ENCODE measurements at regions not wholly inside any gene's neighbourhood (a gene's known extent, or its start where the extent isn't known, plus 50 kb on each side); places are given as distances from the start of the nearest gene placed in this dataset.
"Not testable (repeated sequence)": the region's sequence is repeated elsewhere in the genome, so short reads cannot be mapped to it uniquely, and the experiment has no call there.

GRCh38 chr2:129490641-129491040, 488.8 kb upstream of the RAB6C start:
- Mint-ChIP-seq H3K4me3 (no peak overlapping the region), H3K4me1 (ENCODE audit: low read depth) (no peaks in the 10 kb centered on the region), H3K27me3 (ENCODE audit: low read depth) (no peaks in the 10 kb centered on the region), H3K36me3 (ENCODE audit: insufficient read depth) (no peaks in the 10 kb centered on the region), H3K9me3 (no peaks in the 10 kb centered on the region)
- no peak for DNase-seq
- no peak for ATAC-seq

DNA sequence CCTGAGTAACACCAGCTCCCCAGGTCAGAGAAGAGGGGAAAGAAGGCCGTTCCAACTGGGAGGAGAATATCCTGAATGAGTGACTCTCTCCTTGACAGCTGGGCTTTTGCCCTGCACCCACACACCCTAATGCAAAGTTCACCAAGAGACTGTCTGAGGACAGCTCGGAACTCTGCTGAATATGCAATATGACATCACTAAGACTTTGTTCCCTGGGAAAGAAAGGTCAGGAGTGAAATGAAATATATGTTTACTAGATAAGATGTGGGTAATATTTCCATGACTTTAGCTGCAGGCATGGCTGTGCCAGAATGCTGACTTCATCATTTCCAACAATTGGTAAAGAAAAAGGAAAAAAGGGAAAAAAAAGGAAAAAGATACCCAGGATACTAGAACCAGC, 488.2 kb upstream of the RAB6C start:
- Mint-ChIP-seq H3K4me1 (ENCODE audit: low read depth) (no peaks in the 10 kb centered on the region), H3K36me3 (ENCODE audit: insufficient read depth) (no peaks in the 10 kb centered on the region), H3K9me3 (no peaks in the 10 kb centered on the region), H3K27me3 (ENCODE audit: low read depth) (no peaks in the 10 kb centered on the region), H3K4me3 (no peak overlapping the region)
- ATAC-seq (no peak), DNase-seq (no peak)

GRCh38 chr2:129492548-129492947, 486.9 kb upstream of the RAB6C start:
- no peaks in the 10 kb centered on the region for H3K36me3 Mint-ChIP-seq (ENCODE audit: insufficient read depth)
- no peaks in the 10 kb centered on the region for H3K9me3 Mint-ChIP-seq
- DNase-seq, result no peak
- H3K4me1 Mint-ChIP-seq (ENCODE audit: low read depth), result no peaks in the 10 kb centered on the region
- no peak for ATAC-seq
- H3K27me3 Mint-ChIP-seq (ENCODE audit: low read depth), result no peaks in the 10 kb centered on the region
- H3K4me3 Mint-ChIP-seq, result no peak overlapping the region

DNA sequence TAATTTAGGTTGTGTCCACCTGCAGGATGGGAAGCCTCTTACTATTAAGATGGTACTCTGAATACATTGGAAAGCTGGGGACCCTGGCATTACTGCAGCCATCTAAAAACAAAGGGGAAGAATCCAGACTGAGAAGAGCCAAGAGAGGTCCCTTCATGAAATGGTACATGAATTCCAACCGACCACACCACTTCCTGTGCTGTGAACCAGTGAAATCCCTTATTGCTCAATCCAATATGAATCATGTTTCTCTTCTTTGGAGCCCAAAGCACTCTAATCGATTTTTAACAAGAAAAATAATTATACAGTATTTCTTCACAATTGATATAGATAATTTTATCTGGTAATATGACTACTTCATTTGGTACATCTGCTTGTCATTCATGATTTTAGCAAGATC, 479.7 kb upstream of the RAB6C start:
- no peaks in the 10 kb centered on the region for H3K36me3 Mint-ChIP-seq (ENCODE audit: insufficient read depth)
- H3K4me3 Mint-ChIP-seq, result no peak overlapping the region
- H3K27me3 Mint-ChIP-seq (ENCODE audit: low read depth), result no peaks in the 10 kb centered on the region
- no peak for DNase-seq
- no peaks in the 10 kb centered on the region for H3K4me1 Mint-ChIP-seq (ENCODE audit: low read depth)
- ATAC-seq, result no peak
- peaks cover 4% of the 10 kb centered on the region for H3K9me3 Mint-ChIP-seq

- Mint-ChIP-seq H3K27me3 (ENCODE audit: low read depth) (no peaks in the 10 kb centered on the region), H3K4me1 (ENCODE audit: low read depth) (no peaks in the 10 kb centered on the region), H3K9me3 (peaks cover 4% of the 10 kb centered on the region), H3K4me3 (no peak overlapping the region), H3K36me3 (ENCODE audit: insufficient read depth) (no peaks in the 10 kb centered on the region)
- DNase-seq (no peak), ATAC-seq (no peak)
Observed at GRCh38 chr2:129502781-129503180, 476.7 kb upstream of the RAB6C start.

GRCh38 chr2:129504646-129505045, 474.8 kb upstream of the RAB6C start:
- no peaks in the 10 kb centered on the region for H3K27me3 Mint-ChIP-seq (ENCODE audit: low read depth)
- H3K9me3 Mint-ChIP-seq, result peaks cover 7% of the 10 kb centered on the region
- DNase-seq, result no peak
- no peaks in the 10 kb centered on the region for H3K4me1 Mint-ChIP-seq (ENCODE audit: low read depth)
- no peak for ATAC-seq
- H3K4me3 Mint-ChIP-seq, result no peak overlapping the region
- H3K36me3 Mint-ChIP-seq (ENCODE audit: insufficient read depth), result no peaks in the 10 kb centered on the region

DNA sequence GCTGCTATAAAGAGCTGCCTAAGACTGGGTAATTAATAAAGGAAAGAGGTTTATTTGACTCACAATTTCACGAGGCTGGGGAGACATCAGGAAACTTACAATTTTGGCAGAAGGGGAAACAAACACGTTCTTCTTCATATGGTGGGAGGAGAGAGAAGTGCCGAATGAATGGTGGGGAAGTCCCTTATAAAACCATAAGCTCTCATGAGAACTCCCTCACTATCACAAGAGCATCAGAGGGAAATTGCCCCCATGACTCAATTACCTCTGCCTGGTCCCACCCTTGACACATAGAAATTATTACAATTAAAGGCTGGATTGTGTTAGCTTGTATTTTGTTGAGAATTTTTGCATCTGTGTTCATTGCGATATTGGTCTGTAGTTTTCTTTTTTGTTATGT, 460.5 kb upstream of the RAB6C start:
- Mint-ChIP-seq H3K9me3 (peaks cover 9% of the 10 kb centered on the region), H3K4me3 (no peak overlapping the region), H3K4me1 (ENCODE audit: low read depth) (no peaks in the 10 kb centered on the region), H3K36me3 (ENCODE audit: insufficient read depth) (no peaks in the 10 kb centered on the region), H3K27me3 (ENCODE audit: low read depth) (no peaks in the 10 kb centered on the region)
- no peak for DNase-seq
- ATAC-seq, result no peak

DNA sequence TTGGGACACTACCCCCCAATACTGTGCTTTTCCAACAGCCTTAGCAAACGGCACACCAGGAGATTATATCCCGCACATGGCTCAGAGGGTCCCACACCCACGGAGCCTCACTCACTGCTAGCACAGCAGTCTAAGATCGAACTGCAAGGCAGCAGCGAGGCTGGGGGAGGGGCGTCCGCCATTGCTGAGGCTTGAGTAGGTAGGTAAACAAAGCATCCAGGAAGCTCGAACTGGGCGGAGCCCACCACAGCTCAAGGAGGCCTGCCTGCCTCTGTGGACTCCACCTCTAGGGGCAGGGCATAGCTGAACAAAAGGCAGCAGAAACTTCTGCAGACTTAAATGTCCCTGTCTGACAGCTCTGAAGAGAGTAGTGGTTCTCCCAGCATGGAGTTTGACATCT, 447.3 kb upstream of the RAB6C start:
- H3K9me3 Mint-ChIP-seq; H3K4me1 Mint-ChIP-seq (ENCODE audit: low read depth); H3K4me3 Mint-ChIP-seq; H3K27me3 Mint-ChIP-seq (ENCODE audit: low read depth); DNase-seq; ATAC-seq; H3K36me3 Mint-ChIP-seq (ENCODE audit: insufficient read depth): not testable (repeated sequence)

DNA sequence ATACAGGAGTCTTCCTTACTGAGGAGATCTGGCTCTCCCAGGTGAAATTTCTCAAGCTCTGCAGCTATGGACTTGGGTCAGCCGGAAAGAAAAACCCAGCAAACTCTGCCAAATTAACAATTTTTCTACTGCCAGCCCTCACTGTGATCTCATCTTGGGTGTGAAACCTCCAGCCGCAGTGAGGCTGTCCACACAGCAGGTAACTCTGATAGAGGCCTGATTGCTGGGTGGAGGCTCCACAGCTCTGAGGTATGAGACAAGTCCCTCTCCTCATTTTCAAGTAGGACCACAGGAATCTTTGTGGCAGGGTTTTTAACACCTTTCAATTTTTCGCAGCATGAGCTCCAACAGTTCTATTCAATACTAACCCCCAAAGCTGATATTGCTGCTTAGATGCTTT, 430.6 kb upstream of the RAB6C start:
- no peaks in the 10 kb centered on the region for H3K36me3 Mint-ChIP-seq (ENCODE audit: insufficient read depth)
- no peak overlapping the region for H3K4me3 Mint-ChIP-seq
- H3K27me3 Mint-ChIP-seq (ENCODE audit: low read depth), result no peaks in the 10 kb centered on the region
- ATAC-seq (no peak), DNase-seq (no peak)
- no peaks in the 10 kb centered on the region for H3K4me1 Mint-ChIP-seq (ENCODE audit: low read depth)
- peaks cover 4% of the 10 kb centered on the region for H3K9me3 Mint-ChIP-seq

- H3K36me3 Mint-ChIP-seq (ENCODE audit: insufficient read depth), result no peaks in the 10 kb centered on the region
- peaks cover 4% of the 10 kb centered on the region for H3K9me3 Mint-ChIP-seq
- H3K4me1 Mint-ChIP-seq (ENCODE audit: low read depth), result no peaks in the 10 kb centered on the region
- no peaks in the 10 kb centered on the region for H3K27me3 Mint-ChIP-seq (ENCODE audit: low read depth)
- DNase-seq, result no peak
- no peak overlapping the region for H3K4me3 Mint-ChIP-seq
- ATAC-seq, result no peak
Observed at GRCh38 chr2:129550536-129550935, 428.9 kb upstream of the RAB6C start.

- Mint-ChIP-seq H3K27me3 (ENCODE audit: low read depth) (no peaks in the 10 kb centered on the region), H3K36me3 (ENCODE audit: insufficient read depth) (no peaks in the 10 kb centered on the region), H3K4me1 (ENCODE audit: low read depth) (no peaks in the 10 kb centered on the region), H3K9me3 (no peaks in the 10 kb centered on the region), H3K4me3 (no peak overlapping the region)
- DNase-seq, result no peak
- no peak for ATAC-seq
Observed at GRCh38 chr2:129554373-129554772, 425.1 kb upstream of the RAB6C start.

- Mint-ChIP-seq H3K4me3 (no peak overlapping the region), H3K4me1 (ENCODE audit: low read depth) (no peaks in the 10 kb centered on the region), H3K9me3 (no peaks in the 10 kb centered on the region), H3K36me3 (ENCODE audit: insufficient read depth) (no peaks in the 10 kb centered on the region), H3K27me3 (ENCODE audit: low read depth) (no peaks in the 10 kb centered on the region)
- ATAC-seq (no peak), DNase-seq (no peak)
Observed at GRCh38 chr2:129559101-129559500, 420.4 kb upstream of the RAB6C start.

- Mint-ChIP-seq H3K27me3 (ENCODE audit: low read depth) (no peaks in the 10 kb centered on the region), H3K4me3 (no peak overlapping the region), H3K4me1 (ENCODE audit: low read depth) (no peaks in the 10 kb centered on the region), H3K9me3 (peaks cover 14% of the 10 kb centered on the region), H3K36me3 (ENCODE audit: insufficient read depth) (no peaks in the 10 kb centered on the region)
- ATAC-seq (no peak), DNase-seq (no peak)
Observed at GRCh38 chr2:129565551-129566109, 413.8 kb upstream of the RAB6C start.

- not testable (repeated sequence) for H3K4me3 Mint-ChIP-seq; H3K36me3 Mint-ChIP-seq (ENCODE audit: insufficient read depth); DNase-seq; H3K4me1 Mint-ChIP-seq (ENCODE audit: low read depth); H3K27me3 Mint-ChIP-seq (ENCODE audit: low read depth); ATAC-seq
- H3K9me3 Mint-ChIP-seq, result peaks cover 32% of the 10 kb centered on the region
Observed at GRCh38 chr2:129570812-129571211, 408.7 kb upstream of the RAB6C start.

GRCh38 chr2:129575431-129575830, 404.0 kb upstream of the RAB6C start:
- H3K4me3 Mint-ChIP-seq, result no peak overlapping the region
- peaks cover 24% of the 10 kb centered on the region for H3K9me3 Mint-ChIP-seq
- no peak for ATAC-seq
- no peaks in the 10 kb centered on the region for H3K36me3 Mint-ChIP-seq (ENCODE audit: insufficient read depth)
- no peak for DNase-seq
- H3K4me1 Mint-ChIP-seq (ENCODE audit: low read depth), result no peaks in the 10 kb centered on the region
- H3K27me3 Mint-ChIP-seq (ENCODE audit: low read depth), result no peaks in the 10 kb centered on the region

- Mint-ChIP-seq H3K27me3 (ENCODE audit: low read depth) (no peaks in the 10 kb centered on the region), H3K36me3 (ENCODE audit: insufficient read depth) (no peaks in the 10 kb centered on the region), H3K4me1 (ENCODE audit: low read depth) (no peaks in the 10 kb centered on the region), H3K4me3 (no peak overlapping the region), H3K9me3 (peaks cover 20% of the 10 kb centered on the region)
- DNase-seq (no peak), ATAC-seq (no peak)
Observed at GRCh38 chr2:129575880-129576279, 403.6 kb upstream of the RAB6C start.

All from activated T-cell treated with anti-CD3 and anti-CD28 coated beads, Interleukin-2, amount 50 U/mL, for 4 hours (primary cell).